Stomach (tissue), 8 donors: ENCODE measurements at regions not wholly inside any gene's neighbourhood (a gene's known extent, or its start where the extent isn't known, plus 50 kb on each side); places are given as distances from the start of the nearest gene placed in this dataset.

Experiments used
- DNase-seq, 2 donors: peaks; one replicate each; pipeline versions ENCODE4 v3.0.0 to v3.0.0-alpha.2; 2013 to 2019
- H3K27ac ChIP-seq, 5 donors: fragments of 200-600 bp in 4 of 5; sonication (generic) in 4 of 5; one replicate each; pipeline ENCODE4 v1.5.1; 2013 to 2019; ENCODE audit warnings: mild to moderate bottlenecking in 1 of 5, moderate library complexity in 1 of 5
- H3K27me3 ChIP-seq, 3 donors: fragments of 200-600 bp; sonication (generic); one replicate each; pipeline ENCODE4 v1.5.1; 2017 to 2019; ENCODE audit warnings: mixed run types in 1 of 3
- H3K36me3 ChIP-seq, 4 donors: fragments of 200-600 bp; sonication (generic); 1 replicate in 3 of 4; 2 replicates in 1 of 4; pipeline ENCODE4 v1.5.1; 2016 to 2019
- H3K4me1 ChIP-seq, 4 donors: fragments of 200-600 bp; sonication (generic); one replicate each; pipeline ENCODE4 v1.5.1; 2016 to 2019
- H3K4me3 ChIP-seq, 4 donors: fragments of 200-600 bp; sonication (generic) in 3 of 4; one replicate each; pipeline ENCODE4 v1.5.1; 2016 to 2019; ENCODE audit warnings: mild to moderate bottlenecking in 1 of 4
- H3K9me3 ChIP-seq, 4 donors: fragments of 200-600 bp; sonication (generic); one replicate each; pipeline ENCODE4 v1.5.1; 2016 to 2019
- EP300 ChIP-seq: sonication (generic); formaldehyde crosslinking; IDR thresholded peaks from one replicate; pipeline ENCODE4 v1.6.1; 2017; ENCODE audit warnings: antibody characterized with exemption
- POLR2A ChIP-seq, 4 donors: fragments of 450-650 bp; IDR thresholded peaks; one replicate each; pipeline ENCODE4 v1.6.1; 2016; ENCODE audit warnings: antibody characterized with exemption in 4 of 4, control low read depth in 2 of 4, mild to moderate bottlenecking in 1 of 4, moderate library complexity in 1 of 4
- POLR2AphosphoS5 ChIP-seq, 3 donors: sonication (generic); formaldehyde crosslinking; IDR thresholded peaks; one replicate each; pipeline ENCODE4 v1.6.1; 2016; ENCODE audit warnings: antibody characterized with exemption in 3 of 3
- WGBS, 5 donors: extraction: QIAGEN DNeasy Blood & Tissue Kit in 3 of 5; methylation state at CpG; one replicate each; pipeline versions ENCODE4 v1.1.5 to v1.1.7; 2013 to 2018; 5-methylcytosine and 5-hydroxymethylcytosine counted together
- intact Hi-C: fragments of 100-400 bp; cut with DNase I; formaldehyde crosslinking; loops from one replicate; pipeline ENCODE4 v1.15.1; 2023; ENCODE audit warnings: low total_unique reads
- TF ChIP-seq, protein P1 (sequence below), 7 experiments: fragments of 450-650 bp in 4 of 7; fragments of 200-600 bp in 3 of 7; sonication (generic) in 3 of 7; IDR thresholded peaks; one replicate each; pipeline ENCODE4 v1.5.1; 2016 to 2019; ENCODE audit warnings: antibody characterized with exemption in 7 of 7, control low read depth in 2 of 7, mild to moderate bottlenecking in 1 of 7
- donor health status: healthy with polysubstance abuse.
- donor health status: Bipolar disorder and iron deficiency.
- donor health status: healthy.

DNA sequence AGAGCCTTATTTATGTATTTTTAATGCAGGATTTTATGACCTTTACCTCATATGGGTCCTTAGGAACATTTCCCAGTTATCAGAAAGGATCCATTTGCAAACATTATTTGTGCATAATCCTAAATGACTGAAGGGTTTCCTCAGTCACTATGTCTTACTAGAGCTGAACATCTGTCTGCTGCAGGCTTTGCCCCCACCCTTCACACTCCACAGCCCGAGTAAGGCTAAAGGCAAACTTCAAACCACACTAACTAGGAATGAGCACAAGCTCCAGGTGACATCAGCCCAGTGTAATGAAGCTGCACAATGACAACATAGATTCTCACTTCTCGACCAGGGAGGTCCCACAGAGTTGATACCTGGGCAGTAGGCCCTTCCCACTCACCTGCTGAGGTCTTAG, 491.3 kb upstream of the MKI67 start:
- intact Hi-C loops = no loop called here
- Histone ChIP-seq H3K4me1 (no peaks in the 10 kb centered on the region), H3K36me3 (no peaks in the 10 kb centered on the region), H3K27me3 (no peaks in the 10 kb centered on the region), H3K9me3 (no peaks in the 10 kb centered on the region), H3K4me3 (no peak overlapping the region), H3K27ac (no peak overlapping the region)
- TF ChIP-seq EP300 (no peak), POLR2AphosphoS5 (IDR thresholded peaks at IDR 0.05) (no peak), POLR2A (IDR thresholded peaks at IDR 0.05) (no peak)
- TF ChIP-seq, protein P1, sequence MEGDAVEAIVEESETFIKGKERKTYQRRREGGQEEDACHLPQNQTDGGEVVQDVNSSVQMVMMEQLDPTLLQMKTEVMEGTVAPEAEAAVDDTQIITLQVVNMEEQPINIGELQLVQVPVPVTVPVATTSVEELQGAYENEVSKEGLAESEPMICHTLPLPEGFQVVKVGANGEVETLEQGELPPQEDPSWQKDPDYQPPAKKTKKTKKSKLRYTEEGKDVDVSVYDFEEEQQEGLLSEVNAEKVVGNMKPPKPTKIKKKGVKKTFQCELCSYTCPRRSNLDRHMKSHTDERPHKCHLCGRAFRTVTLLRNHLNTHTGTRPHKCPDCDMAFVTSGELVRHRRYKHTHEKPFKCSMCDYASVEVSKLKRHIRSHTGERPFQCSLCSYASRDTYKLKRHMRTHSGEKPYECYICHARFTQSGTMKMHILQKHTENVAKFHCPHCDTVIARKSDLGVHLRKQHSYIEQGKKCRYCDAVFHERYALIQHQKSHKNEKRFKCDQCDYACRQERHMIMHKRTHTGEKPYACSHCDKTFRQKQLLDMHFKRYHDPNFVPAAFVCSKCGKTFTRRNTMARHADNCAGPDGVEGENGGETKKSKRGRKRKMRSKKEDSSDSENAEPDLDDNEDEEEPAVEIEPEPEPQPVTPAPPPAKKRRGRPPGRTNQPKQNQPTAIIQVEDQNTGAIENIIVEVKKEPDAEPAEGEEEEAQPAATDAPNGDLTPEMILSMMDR (IDR thresholded peaks at IDR 0.05) = no peak
- no peak for DNase-seq
- 55 to 64% (median 58%) methylated on average over 2 of the region's 2 CpGs for WGBS, 5 donors

DNA sequence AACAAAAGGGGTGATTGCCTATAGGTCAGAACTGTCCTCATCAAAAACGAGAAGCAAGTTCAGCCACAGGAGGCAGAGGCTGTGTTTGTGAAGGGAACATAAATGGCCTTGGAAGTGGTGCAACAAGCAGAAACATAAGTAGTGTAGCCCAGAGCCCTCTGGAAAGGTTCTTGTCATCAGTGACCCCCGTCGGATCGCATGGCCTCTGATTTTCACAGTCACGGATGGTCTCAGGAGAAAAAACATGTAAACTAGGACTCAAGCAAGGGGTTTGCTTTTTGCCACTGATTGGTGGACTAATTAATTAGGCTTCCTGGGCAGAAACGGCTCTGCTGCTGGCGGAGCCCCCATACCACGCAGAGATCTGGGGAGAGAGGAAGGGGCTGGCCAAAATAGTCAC, 496.5 kb upstream of the MKI67 start:
- intact Hi-C loops = no loop called here
- 80 to 89% (median 87%) methylated on average over 8 of the region's 8 CpGs for WGBS, 5 donors
- no peak for DNase-seq
- H3K9me3 ChIP-seq = no peaks in the 10 kb centered on the region
- no peaks in the 10 kb centered on the region for H3K36me3 ChIP-seq
- no peaks in the 10 kb centered on the region for H3K4me1 ChIP-seq
- TF ChIP-seq POLR2AphosphoS5 (IDR thresholded peaks at IDR 0.05) = no peak
- no peak for TF ChIP-seq POLR2A (IDR thresholded peaks at IDR 0.05)
- no peak for TF ChIP-seq EP300
- TF ChIP-seq, protein P1 (IDR thresholded peaks at IDR 0.05) = no peak
- H3K27ac ChIP-seq = no peak overlapping the region
- no peaks in the 10 kb centered on the region for H3K27me3 ChIP-seq
- no peak overlapping the region for H3K4me3 ChIP-seq

DNA sequence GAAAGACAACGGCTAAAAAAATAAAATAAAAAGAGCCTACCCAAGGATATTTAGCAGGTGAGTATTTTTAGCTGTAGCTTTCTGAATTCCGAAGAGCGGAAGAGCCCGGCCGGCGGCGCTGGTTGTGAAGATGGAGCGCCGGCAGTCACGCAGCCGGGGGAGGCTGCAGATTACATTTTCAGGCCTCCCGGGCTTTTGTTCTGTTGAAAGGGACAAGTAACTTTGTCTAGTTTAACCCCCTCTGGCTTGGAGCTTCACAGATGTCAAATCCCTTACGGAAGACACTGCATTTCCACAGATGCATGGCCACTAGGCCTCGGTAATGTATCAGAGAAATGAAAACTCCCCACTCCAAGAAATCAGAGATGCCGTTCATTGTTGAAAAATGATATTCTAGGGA, 497.6 kb upstream of the MKI67 start:
- Histone ChIP-seq H3K36me3 (no peaks in the 10 kb centered on the region), H3K27ac (no peak overlapping the region), H3K4me1 (no peaks in the 10 kb centered on the region), H3K9me3 (no peaks in the 10 kb centered on the region), H3K27me3 (no peaks in the 10 kb centered on the region), H3K4me3 (no peak overlapping the region)
- TF ChIP-seq POLR2A (IDR thresholded peaks at IDR 0.05) (no peak), EP300 (no peak), POLR2AphosphoS5 (IDR thresholded peaks at IDR 0.05) (no peak)
- TF ChIP-seq, protein P1 (IDR thresholded peaks at IDR 0.05) = no peak
- 90 to 96% (median 93%) methylated on average over 15 of the region's 15 CpGs for WGBS, 5 donors
- intact Hi-C loops = no loop called here
- no peak for DNase-seq

DNA sequence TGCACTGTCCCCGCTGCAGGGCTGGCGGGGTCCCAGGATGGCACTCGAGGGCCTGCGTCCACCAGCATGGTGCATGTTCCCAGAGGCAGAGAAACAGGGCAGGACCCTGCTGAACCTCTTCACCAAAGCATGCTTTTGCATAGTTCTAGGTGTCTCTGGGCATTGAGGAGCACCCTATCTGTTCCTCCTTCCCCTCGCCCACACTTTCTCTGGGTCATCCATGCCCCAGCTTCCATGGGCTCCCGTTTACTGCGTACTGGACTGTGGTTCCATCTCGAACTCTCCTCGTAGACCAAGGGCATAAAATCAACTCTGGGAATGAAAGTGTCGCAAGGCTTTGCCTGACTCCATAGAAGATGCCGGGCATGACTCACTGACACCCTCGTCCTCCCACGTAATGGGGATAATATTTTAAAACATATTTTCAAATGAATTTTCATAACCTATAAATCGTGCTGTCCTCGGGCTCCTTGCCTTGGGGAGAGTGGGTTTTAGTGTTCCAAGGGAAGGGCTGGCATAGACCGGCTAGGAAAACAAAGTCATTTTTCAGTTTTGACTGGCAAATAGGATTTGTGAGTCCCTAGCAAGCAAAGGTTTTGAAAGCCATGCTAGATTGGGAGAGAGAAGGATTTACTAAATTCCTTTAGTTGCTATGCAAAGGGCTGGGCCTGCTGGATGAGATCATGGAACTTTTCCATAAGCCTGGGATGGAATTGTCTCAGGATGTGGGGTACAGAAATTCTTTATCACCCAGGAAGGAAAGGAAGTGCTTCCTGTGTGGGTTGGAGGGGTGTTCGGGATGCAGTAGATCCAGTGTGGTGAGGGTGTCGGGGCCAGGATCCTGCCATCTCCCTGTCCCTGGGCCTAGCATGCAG, 498.7 kb upstream of the MKI67 start:
- intact Hi-C loops = no loop called here
- WGBS, 5 donors = 89 to 93% (median 93%) methylated on average over 18 of the region's 18 CpGs
- H3K27me3 ChIP-seq = no peaks in the 10 kb centered on the region
- no peaks in the 10 kb centered on the region for H3K4me1 ChIP-seq
- no peaks in the 10 kb centered on the region for H3K36me3 ChIP-seq
- no peak for DNase-seq
- no peak overlapping the region for H3K27ac ChIP-seq
- TF ChIP-seq EP300 (no peak), POLR2A (IDR thresholded peaks at IDR 0.05) (no peak), POLR2AphosphoS5 (IDR thresholded peaks at IDR 0.05) (no peak)
- TF ChIP-seq, protein P1 (IDR thresholded peaks at IDR 0.05) = no peak
- no peak overlapping the region for H3K4me3 ChIP-seq
- no peaks in the 10 kb centered on the region for H3K9me3 ChIP-seq
